Central memory CD8-positive, alpha-beta T cell (primary cell): ENCODE measurements at regions not wholly inside any gene's neighbourhood (a gene's known extent, or its start where the extent isn't known, plus 50 kb on each side); places are given as distances from the start of the nearest gene placed in this dataset.

Experiments
- ATAC-seq: fragments of 150-1000 bp; cut with Tn5 transposase; replicated peaks from 2 replicates; pipeline ENCODE4 v1.10.0; 2022; ENCODE audit warnings: mild to moderate bottlenecking, moderate FRiP score, moderate number of reproducible peaks; ENCODE audit not compliant: poor library complexity, severe bottlenecking; ENCODE audit errors: extremely low read depth
- DNase-seq, 2 donors: peaks; one replicate each; pipeline ENCODE4 v3.0.0; 2021; ENCODE audit warnings: low spot score in 2 of 2
- H3K27ac Mint-ChIP-seq: one replicate; pipeline ENCODE4 v1.8.0; 2022; ENCODE audit warnings: low read depth, mild to moderate bottlenecking, moderate library complexity, mixed read lengths
- H3K27me3 Mint-ChIP-seq: one replicate; pipeline ENCODE4 v1.8.0; 2022; ENCODE audit warnings: mixed read lengths
- H3K36me3 Mint-ChIP-seq: one replicate; pipeline ENCODE4 v1.8.0; 2022; ENCODE audit warnings: mild to moderate bottlenecking, moderate library complexity, mixed read lengths; ENCODE audit not compliant: insufficient read depth
- H3K4me1 Mint-ChIP-seq: one replicate; pipeline ENCODE4 v1.8.0; 2022; ENCODE audit warnings: mixed read lengths
- H3K4me3 Mint-ChIP-seq: one replicate; pipeline ENCODE4 v1.8.0; 2022; ENCODE audit warnings: mild to moderate bottlenecking, moderate library complexity, mixed read lengths
- H3K9me3 Mint-ChIP-seq: one replicate; pipeline ENCODE4 v1.8.0; 2022; ENCODE audit warnings: mixed read lengths

DNA sequence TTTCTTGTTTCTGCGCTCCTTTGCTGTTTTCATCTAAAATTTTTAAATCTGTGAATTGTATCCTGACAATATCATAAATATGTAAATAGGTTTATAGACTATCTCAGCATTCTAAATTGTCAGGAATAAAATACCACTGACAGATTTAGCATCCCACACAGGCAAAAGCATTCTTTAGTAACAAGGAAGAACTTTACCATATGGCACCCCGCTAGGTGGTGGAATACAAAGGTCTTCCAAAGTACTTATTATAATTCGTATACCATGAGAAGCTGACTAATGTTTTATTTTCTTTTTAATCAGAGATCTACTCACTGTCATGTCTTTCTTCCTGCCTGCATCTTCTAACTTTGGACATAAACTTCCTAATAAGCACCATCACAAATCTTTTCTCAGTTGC lies 328.8 kb upstream of the NOVA1 start:
- Mint-ChIP-seq H3K9me3 (peaks cover 8% of the 10 kb centered on the region), H3K27me3 (no peaks in the 10 kb centered on the region), H3K36me3 (no peaks in the 10 kb centered on the region), H3K4me1 (no peaks in the 10 kb centered on the region), H3K4me3 (no peak overlapping the region), H3K27ac (no peak overlapping the region)
- DNase-seq = no peak
- no peak for ATAC-seq

GRCh38 chr14:26928019-26928418 lies 330.2 kb upstream of the NOVA1 start:
- Mint-ChIP-seq H3K4me3 (no peak overlapping the region), H3K9me3 (peaks cover 10% of the 10 kb centered on the region), H3K36me3 (no peaks in the 10 kb centered on the region), H3K27ac (no peak overlapping the region), H3K27me3 (no peaks in the 10 kb centered on the region), H3K4me1 (no peaks in the 10 kb centered on the region)
- ATAC-seq (no peak), DNase-seq (no peak)

DNA sequence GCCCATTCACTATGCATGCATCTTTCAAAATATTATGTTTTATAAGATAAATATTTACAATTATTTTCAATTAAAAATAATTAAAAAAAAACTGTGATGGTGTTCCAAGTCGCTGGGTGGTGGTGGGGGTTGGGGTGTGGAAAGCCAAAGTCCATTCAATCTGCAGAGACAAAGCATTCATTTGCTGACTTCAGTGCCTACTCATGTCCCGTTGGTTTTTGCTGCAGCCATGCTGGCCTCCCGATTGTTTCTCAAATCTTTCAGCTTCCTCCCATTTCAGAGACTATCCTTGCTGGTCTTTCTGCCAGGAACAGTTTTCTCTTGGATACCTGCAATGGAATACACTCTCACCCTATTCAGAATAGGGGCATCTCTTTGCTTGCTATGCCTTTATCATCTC lies 331.5 kb upstream of the NOVA1 start:
- ATAC-seq = no peak

DNA sequence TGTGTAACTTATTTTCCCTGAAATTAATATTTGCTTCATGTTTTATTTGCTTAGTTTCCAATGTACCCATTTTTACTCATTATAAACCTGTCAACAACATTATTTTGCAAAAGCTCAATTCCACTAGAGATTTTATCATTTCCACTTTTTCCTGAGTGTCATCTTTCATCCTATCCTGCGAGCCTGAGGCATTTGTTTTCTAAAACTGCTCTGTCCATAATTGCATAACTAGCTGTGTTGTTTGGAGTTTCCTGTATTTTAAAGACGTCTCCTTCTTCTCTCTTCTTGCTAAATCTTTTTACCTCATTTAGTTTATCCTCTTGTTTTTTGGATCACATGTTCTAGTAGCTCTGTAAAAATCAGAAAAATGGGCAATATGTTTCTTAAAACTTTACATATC lies 332.7 kb upstream of the NOVA1 start:
- ATAC-seq = no peak
- Mint-ChIP-seq H3K9me3 (peaks cover 11% of the 10 kb centered on the region), H3K4me1 (no peaks in the 10 kb centered on the region), H3K4me3 (no peak overlapping the region), H3K27me3 (no peaks in the 10 kb centered on the region), H3K36me3 (no peaks in the 10 kb centered on the region), H3K27ac (no peak overlapping the region)
- no peak for DNase-seq

More for the DNA sequence above, 331.5 kb upstream of the NOVA1 start:
- Mint-ChIP-seq H3K27me3 (no peaks in the 10 kb centered on the region), H3K4me1 (no peaks in the 10 kb centered on the region), H3K27ac (no peak overlapping the region), H3K4me3 (no peak overlapping the region), H3K36me3 (no peaks in the 10 kb centered on the region), H3K9me3 (peaks cover 11% of the 10 kb centered on the region)
- DNase-seq = no peak

- H3K4me1 Mint-ChIP-seq = no peaks in the 10 kb centered on the region
- H3K36me3 Mint-ChIP-seq = no peaks in the 10 kb centered on the region
- DNase-seq (no peak), ATAC-seq (no peak)
- H3K9me3 Mint-ChIP-seq = peaks cover 11% of the 10 kb centered on the region
- H3K4me3 Mint-ChIP-seq = no peak overlapping the region
- H3K27me3 Mint-ChIP-seq = no peaks in the 10 kb centered on the region
- no peak overlapping the region for H3K27ac Mint-ChIP-seq
Measured at GRCh38 chr14:26932606-26933005, 334.8 kb upstream of the NOVA1 start.

- Mint-ChIP-seq H3K9me3 (peaks cover 11% of the 10 kb centered on the region), H3K36me3 (no peaks in the 10 kb centered on the region), H3K4me1 (no peaks in the 10 kb centered on the region), H3K27ac (no peak overlapping the region), H3K27me3 (no peaks in the 10 kb centered on the region), H3K4me3 (no peak overlapping the region)
- no peak for DNase-seq
- no peak for ATAC-seq
Measured at GRCh38 chr14:26933431-26933830, 335.6 kb upstream of the NOVA1 start.

GRCh38 chr14:26934151-26934550 lies 336.3 kb upstream of the NOVA1 start:
- H3K4me3 Mint-ChIP-seq = no peak overlapping the region
- H3K4me1 Mint-ChIP-seq = no peaks in the 10 kb centered on the region
- DNase-seq = no peak
- H3K36me3 Mint-ChIP-seq = no peaks in the 10 kb centered on the region
- no peak for ATAC-seq
- H3K27me3 Mint-ChIP-seq = no peaks in the 10 kb centered on the region
- H3K27ac Mint-ChIP-seq = no peak overlapping the region
- peaks cover 11% of the 10 kb centered on the region for H3K9me3 Mint-ChIP-seq

- ATAC-seq = no peak
- H3K4me3 Mint-ChIP-seq = no peak overlapping the region
- H3K27me3 Mint-ChIP-seq = no peaks in the 10 kb centered on the region
- H3K4me1 Mint-ChIP-seq = no peaks in the 10 kb centered on the region
- no peaks in the 10 kb centered on the region for H3K36me3 Mint-ChIP-seq
- DNase-seq = no peak
- H3K27ac Mint-ChIP-seq = no peak overlapping the region
- H3K9me3 Mint-ChIP-seq = peaks cover 18% of the 10 kb centered on the region
Measured at GRCh38 chr14:26935733-26936132, 337.9 kb upstream of the NOVA1 start.

DNA sequence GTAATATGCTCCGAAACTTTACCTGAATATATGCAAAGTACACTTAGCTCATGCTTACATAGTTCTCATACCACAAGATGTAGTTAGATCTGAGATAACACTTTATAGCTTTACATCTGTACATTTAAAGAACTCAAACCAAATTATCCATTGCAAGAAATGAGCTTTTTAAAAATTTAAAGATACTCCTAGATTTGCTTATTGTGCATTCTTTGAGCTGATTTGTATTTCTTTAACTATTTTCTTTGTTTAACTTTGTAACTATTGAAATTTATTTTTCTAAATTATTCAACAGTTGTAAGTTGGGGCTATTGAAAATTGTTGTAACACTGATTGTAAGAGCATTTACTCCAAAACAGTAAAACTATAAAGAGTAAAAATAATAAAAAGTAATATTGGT lies 340.2 kb upstream of the NOVA1 start:
- Mint-ChIP-seq H3K36me3 (no peaks in the 10 kb centered on the region), H3K4me3 (no peak overlapping the region), H3K27me3 (no peaks in the 10 kb centered on the region), H3K27ac (no peak overlapping the region), H3K9me3 (peaks cover 20% of the 10 kb centered on the region), H3K4me1 (no peaks in the 10 kb centered on the region)
- DNase-seq (no peak), ATAC-seq (no peak)

- H3K36me3 Mint-ChIP-seq = no peaks in the 10 kb centered on the region
- no peak overlapping the region for H3K27ac Mint-ChIP-seq
- ATAC-seq (no peak), DNase-seq (no peak)
- no peaks in the 10 kb centered on the region for H3K4me1 Mint-ChIP-seq
- no peaks in the 10 kb centered on the region for H3K27me3 Mint-ChIP-seq
- H3K4me3 Mint-ChIP-seq = no peak overlapping the region
- H3K9me3 Mint-ChIP-seq = peaks cover 31% of the 10 kb centered on the region
Measured at GRCh38 chr14:26939755-26940154, 341.9 kb upstream of the NOVA1 start.

- H3K27ac Mint-ChIP-seq = no peak overlapping the region
- peaks cover 38% of the 10 kb centered on the region for H3K9me3 Mint-ChIP-seq
- DNase-seq = no peak
- no peak overlapping the region for H3K4me3 Mint-ChIP-seq
- ATAC-seq = no peak
- no peaks in the 10 kb centered on the region for H3K4me1 Mint-ChIP-seq
- H3K36me3 Mint-ChIP-seq = no peaks in the 10 kb centered on the region
- no peaks in the 10 kb centered on the region for H3K27me3 Mint-ChIP-seq
Measured at GRCh38 chr14:26941521-26941920, 343.7 kb upstream of the NOVA1 start.

DNA sequence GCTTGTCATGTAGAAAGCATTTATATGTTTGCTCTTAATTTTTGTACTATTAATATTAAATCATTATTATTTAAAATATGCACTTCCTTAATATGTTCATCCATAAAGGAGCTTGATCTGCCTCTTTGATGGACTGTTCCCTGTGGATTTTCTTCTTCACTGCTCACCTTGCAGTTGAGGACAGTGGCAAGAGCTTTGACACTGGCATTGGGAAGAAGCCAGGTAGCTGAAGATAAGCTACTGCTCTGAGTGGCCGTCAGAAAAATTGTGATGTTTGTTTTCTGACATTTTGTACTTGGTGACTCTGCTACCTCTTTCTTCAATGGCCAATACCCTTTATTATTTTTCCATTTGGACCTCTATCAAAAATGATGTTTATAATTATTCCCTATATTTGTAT lies 349.4 kb upstream of the NOVA1 start:
- Mint-ChIP-seq H3K27me3 (no peaks in the 10 kb centered on the region), H3K4me1 (no peaks in the 10 kb centered on the region), H3K36me3 (no peaks in the 10 kb centered on the region), H3K9me3 (peaks cover 28% of the 10 kb centered on the region), H3K4me3 (no peak overlapping the region), H3K27ac (no peak overlapping the region)
- no peak for DNase-seq
- ATAC-seq = no peak

GRCh38 chr14:26959437-26959836 lies 361.6 kb upstream of the NOVA1 start:
- Mint-ChIP-seq H3K4me3 (no peak overlapping the region), H3K27me3 (no peaks in the 10 kb centered on the region), H3K36me3 (no peaks in the 10 kb centered on the region), H3K27ac (no peak overlapping the region), H3K4me1 (no peaks in the 10 kb centered on the region), H3K9me3 (peaks cover 41% of the 10 kb centered on the region)
- ATAC-seq = no peak
- no peak for DNase-seq
